Endothelial cell of umbilical vein (primary cell): ENCODE measurements at regions not wholly inside any gene's neighbourhood (a gene's known extent, or its start where the extent isn't known, plus 50 kb on each side); places are given as distances from the start of the nearest gene placed in this dataset.

Source experiments
- BruUV-seq: library from RNA; stranded (reverse); fragments of 400-500 nt; replicated peaks from 2 replicates; lab custom pipeline; 2021; lab: Mats Ljungman, UMichigan
- CTCF ChIA-PET: fragments of 300-600, 350-600 bp; sonication (Branson Sonifier 250); formaldehyde crosslinking; loops from one replicate; lab custom pipeline; 2021; ENCODE audit warnings: antibody characterized with exemption, inconsistent platforms; lab: Charles Lee
- POLR2A ChIA-PET: fragments of 300-600, 350-600 bp; sonication (Branson Sonifier 250); formaldehyde crosslinking; loops from one replicate; lab custom pipeline; 2021; ENCODE audit warnings: antibody characterized with exemption, inconsistent platforms; lab: Charles Lee
- DNase-seq: peaks from one replicate; pipeline ENCODE4 v3.0.0-alpha.2; 2011; ENCODE audit warnings: low read depth, low spot score
- FAIRE-seq: peaks from 2 replicates; lab custom pipeline; 2011; peaks lifted over from hg19 to GRCh38; lab: Jason Lieb, UNC
- H2AFZ ChIP-seq: 2 replicates; pipeline ENCODE4 v1.6.0; 2012; ENCODE audit warnings: low read depth, low read length, control low read depth, inconsistent platforms
- H3K27ac ChIP-seq: 2 replicates; pipeline ENCODE4 v1.5.1; 2011; ENCODE audit warnings: low read depth, mild to moderate bottlenecking, control low read depth, low read length, moderate library complexity; ENCODE audit not compliant: insufficient read depth
- H3K27me3 ChIP-seq, 2 experiments: 2 replicates each; pipeline versions ENCODE4 v1.6.0 to v1.6.1; 2011; ENCODE audit warnings: low read length in 2 of 2, mixed read lengths in 1 of 2; ENCODE audit not compliant: control insufficient read depth in 2 of 2, insufficient read depth in 2 of 2
- H3K36me3 ChIP-seq, 2 experiments: 2 replicates in 1 of 2; 3 replicates in 1 of 2; pipeline ENCODE4 v1.5.1; 2011; ENCODE audit warnings: low read length in 2 of 2, mild to moderate bottlenecking in 1 of 2, moderate library complexity in 1 of 2; ENCODE audit not compliant: control insufficient read depth in 2 of 2, insufficient read depth in 2 of 2; ENCODE audit errors: extremely low read depth in 1 of 2
- H3K4me1 ChIP-seq: 3 replicates; pipeline ENCODE4 v1.5.1; 2011; ENCODE audit warnings: mild to moderate bottlenecking, low read length; ENCODE audit not compliant: control insufficient read depth, insufficient read depth; ENCODE audit errors: extremely low read depth
- H3K4me2 ChIP-seq: 2 replicates; pipeline ENCODE4 v1.6.1; 2011; ENCODE audit warnings: low read length, control low read depth, mixed read lengths; ENCODE audit not compliant: insufficient read depth
- H3K4me3 ChIP-seq, 3 experiments: fragments of 200-600 bp in 1 of 3; sonication (generic), shearing (Covaris generic) in 1 of 3; replicated peaks in 1 of 3; 2 replicates each; pipeline ENCODE4 v1.5.1; 2011 to 2016; ENCODE audit warnings: control low read depth in 3 of 3, low read length in 3 of 3, mild to moderate bottlenecking in 2 of 3, inconsistent platforms in 1 of 3, low read depth in 1 of 3, moderate library complexity in 1 of 3; ENCODE audit not compliant: insufficient read depth in 1 of 3
- H3K79me2 ChIP-seq: 2 replicates; pipeline ENCODE4 v1.6.0; 2012; ENCODE audit warnings: low read length, inconsistent platforms; ENCODE audit not compliant: control insufficient read depth, insufficient read depth
- H3K9ac ChIP-seq: replicated peaks from 2 replicates; pipeline ENCODE3; 2011; ENCODE audit warnings: low read length, control low read depth; ENCODE audit not compliant: insufficient read depth; ENCODE audit errors: extremely low read depth
- H3K9me1 ChIP-seq: replicated peaks from 3 replicates; pipeline ENCODE4 v1.6.0; 2011; ENCODE audit warnings: mild to moderate bottlenecking, low read length; ENCODE audit not compliant: control insufficient read depth, insufficient read depth; ENCODE audit errors: extremely low read depth
- H3K9me3 ChIP-seq: replicated peaks from 2 replicates; pipeline ENCODE4 v1.5.1; 2012; ENCODE audit warnings: low read length, inconsistent platforms; ENCODE audit not compliant: control insufficient read depth, insufficient read depth
- H4K20me1 ChIP-seq: replicated peaks from 2 replicates; pipeline ENCODE3; 2011; ENCODE audit warnings: mild to moderate bottlenecking, low read length; ENCODE audit not compliant: control insufficient read depth, insufficient read depth; ENCODE audit errors: extremely low read depth
- CTCF ChIP-seq, 2 donors: IDR thresholded peaks; 1 replicate in 1 of 2; 2 replicates in 1 of 2; pipeline ENCODE4 v1.5.1; 2011; ENCODE audit warnings: low read length in 2 of 2, mild to moderate bottlenecking in 2 of 2, moderate library complexity in 2 of 2, control low read depth in 1 of 2, inconsistent platforms in 1 of 2, low read depth in 1 of 2; ENCODE audit not compliant: insufficient read depth in 1 of 2; ENCODE audit errors: extremely low read depth in 1 of 2
- EZH2 ChIP-seq: IDR thresholded peaks from 2 replicates; pipeline ENCODE4 v1.6.1; 2012; ENCODE audit warnings: borderline replicate concordance, low read depth, mild to moderate bottlenecking, moderate library complexity, low read length, inconsistent platforms; ENCODE audit not compliant: severe bottlenecking
- FOS ChIP-seq: IDR thresholded peaks from 2 replicates; pipeline ENCODE4 v1.6.1; 2011; ENCODE audit warnings: mild to moderate bottlenecking, low read length, moderate library complexity, borderline replicate concordance; ENCODE audit not compliant: insufficient read depth
- GATA2 ChIP-seq: IDR thresholded peaks from 2 replicates; pipeline ENCODE4 v1.7.0; 2011; ENCODE audit warnings: low read depth, mild to moderate bottlenecking, moderate library complexity, mixed read lengths, low read length; ENCODE audit not compliant: insufficient read length, insufficient read depth
- JUN ChIP-seq: IDR thresholded peaks from 2 replicates; pipeline ENCODE4 v1.6.1; 2011; ENCODE audit warnings: borderline replicate concordance, low read depth; ENCODE audit not compliant: insufficient read length, insufficient read depth
- MYC ChIP-seq: IDR thresholded peaks from one replicate; pipeline ENCODE4 v1.6.1; 2011; ENCODE audit warnings: mild to moderate bottlenecking, low read depth, low read length
- POLR2A ChIP-seq: IDR thresholded peaks from 2 replicates; pipeline ENCODE4 v1.6.1; 2012; ENCODE audit warnings: low read depth, mild to moderate bottlenecking, control low read depth, low read length
- POLR2AphosphoS5 ChIP-seq: IDR thresholded peaks from 2 replicates; pipeline ENCODE4 v1.6.1; 2012; ENCODE audit warnings: low read depth, mild to moderate bottlenecking, control low read depth, low read length, moderate library complexity; ENCODE audit not compliant: insufficient read depth
- dilution Hi-C: fragments of 300-500 bp; cut with MboI; formaldehyde crosslinking; loops from one replicate; pipeline ENCODE4 v1.15.0; 2019; ENCODE audit warnings: low sequenced_read_pairs; ENCODE audit not compliant: extremely low pct_ligation_motif_present
- intact Hi-C: fragments of 100-400 bp; cut with micrococcal nuclease; formaldehyde crosslinking; loops from one replicate; pipeline ENCODE4 v1.10.0; 2022
- TF ChIP-seq, protein P1 (sequence below): IDR thresholded peaks from 2 replicates; pipeline ENCODE4 v1.6.1; 2011; ENCODE audit not compliant: insufficient read depth, insufficient read length

DNA sequence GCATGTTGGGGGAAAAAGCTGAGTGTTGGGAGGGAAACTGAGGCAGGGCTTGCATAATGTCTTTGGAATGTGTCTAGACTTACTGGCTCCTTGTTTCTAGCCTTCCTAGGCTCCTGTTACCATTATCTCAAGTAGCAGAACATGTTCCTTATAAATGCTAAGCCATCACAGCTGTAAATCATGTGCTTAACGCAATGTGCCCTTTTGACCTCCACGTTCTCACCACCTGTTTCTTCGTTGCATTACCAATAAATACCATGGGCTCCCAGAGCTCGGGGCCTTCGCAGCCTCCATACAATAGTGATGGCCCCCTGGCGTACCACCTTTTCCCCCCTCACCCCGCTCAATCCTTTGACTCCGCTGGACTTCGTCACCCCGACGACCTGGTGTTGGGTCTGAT is 54.0 kb upstream of the CWC22 start:
- no peak overlapping the region for H2AFZ ChIP-seq
- no peaks in the 10 kb centered on the region for H3K9me1 ChIP-seq
- H3K27me3 ChIP-seq = no peaks in the 10 kb centered on the region
- H3K4me1 ChIP-seq = no peaks in the 10 kb centered on the region
- no TSS peak for BruUV-seq
- H3K9me3 ChIP-seq = no peaks in the 10 kb centered on the region
- intact Hi-C loops (no loop called here), dilution Hi-C loops (no loop called here)
- H4K20me1 ChIP-seq = no peaks in the 10 kb centered on the region
- ChIA-PET CTCF (no interaction called here), POLR2A (no interaction called here)
- H3K27ac ChIP-seq = no peak overlapping the region
- FAIRE-seq (no peak), DNase-seq (no peak)
- no peaks in the 10 kb centered on the region for H3K36me3 ChIP-seq
- no peak overlapping the region for H3K4me2 ChIP-seq
- TF ChIP-seq, protein P1, sequence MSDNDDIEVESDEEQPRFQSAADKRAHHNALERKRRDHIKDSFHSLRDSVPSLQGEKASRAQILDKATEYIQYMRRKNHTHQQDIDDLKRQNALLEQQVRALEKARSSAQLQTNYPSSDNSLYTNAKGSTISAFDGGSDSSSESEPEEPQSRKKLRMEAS = no peak
- TF ChIP-seq POLR2A (no peak), FOS (no peak), CTCF (IDR thresholded peaks at IDR 0.05; ENCODE audit: extremely low read depth in 1 of 2, insufficient read depth in 1 of 2, low read depth in 1 of 2, low read length in 2 of 2) (no peak), JUN (no peak), GATA2 (no peak), MYC (no peak), EZH2 (no peak), POLR2AphosphoS5 (no peak)
- H3K4me3 ChIP-seq = no peak overlapping the region
- no peaks in the 10 kb centered on the region for H3K79me2 ChIP-seq
- no peak overlapping the region for H3K9ac ChIP-seq
